ENCODE measurements at regions not wholly inside any gene's neighbourhood (a gene's known extent, or its start where the extent isn't known, plus 50 kb on each side); places are given as distances from the start of the nearest gene placed in this dataset.

GRCh38 chr15:58285921-58286278 lies 145.9 kb upstream of the LIPC start:
- no peaks in the 10 kb centered on the region for H3K36me3 ChIP-seq (ENCODE audit: control insufficient read depth, insufficient read depth, low read length)
- H3K27me3 ChIP-seq (ENCODE audit: control insufficient read depth, insufficient read depth, low read length, poor library complexity, severe bottlenecking) = no peaks in the 10 kb centered on the region
- no peaks in the 10 kb centered on the region for H3K9me3 ChIP-seq (ENCODE audit: control insufficient read depth, low read length)
- 94 to 100% methylated on average over 2 of the region's 2 CpGs for WGBS, 2 experiments (ENCODE audit: insufficient coverage in 1 of 2, insufficient read length in 1 of 2)
- no peaks in the 10 kb centered on the region for H3K4me1 ChIP-seq (ENCODE audit: control insufficient read depth, insufficient read depth, low read length)
- Mint-ChIP-seq H3K27ac (no peak overlapping the region), H3K4me3 (no peak overlapping the region), H3K27me3 (ENCODE audit: insufficient read depth) (no peaks in the 10 kb centered on the region), H3K4me1 (peaks cover 4% of the 10 kb centered on the region), H3K36me3 (ENCODE audit: low read depth) (no peaks in the 10 kb centered on the region), H3K9me3 (no peaks in the 10 kb centered on the region)
- H3K9ac ChIP-seq (ENCODE audit: extremely low read depth, low read length, poor library complexity, severe bottlenecking) = no peak overlapping the region
- no peak for TF ChIP-seq CTCF (conservative IDR thresholded peaks at IDR 0.05)
- no peak for DNase-seq
- H3K27ac ChIP-seq (ENCODE audit: low read depth, low read length) = no peak overlapping the region
- H3K4me3 ChIP-seq (ENCODE audit: low read length) = no peak overlapping the region

GRCh38 chr15:58286523-58286922 lies 145.3 kb upstream of the LIPC start:
- no peak overlapping the region for H3K27ac ChIP-seq (ENCODE audit: low read depth, low read length)
- H3K9me3 Mint-ChIP-seq = no peaks in the 10 kb centered on the region
- H3K4me1 Mint-ChIP-seq = peaks cover 4% of the 10 kb centered on the region
- no peak overlapping the region for H3K4me3 Mint-ChIP-seq
- no peaks in the 10 kb centered on the region for H3K27me3 Mint-ChIP-seq (ENCODE audit: insufficient read depth)
- no peak overlapping the region for H3K9ac ChIP-seq (ENCODE audit: extremely low read depth, low read length, poor library complexity, severe bottlenecking)
- no peaks in the 10 kb centered on the region for H3K27me3 ChIP-seq (ENCODE audit: control insufficient read depth, insufficient read depth, low read length, poor library complexity, severe bottlenecking)
- TF ChIP-seq CTCF (conservative IDR thresholded peaks at IDR 0.05) = no peak
- H3K9me3 ChIP-seq (ENCODE audit: control insufficient read depth, low read length) = no peaks in the 10 kb centered on the region
- H3K4me3 ChIP-seq (ENCODE audit: low read length) = no peak overlapping the region
- no peak for DNase-seq
- H3K4me1 ChIP-seq (ENCODE audit: control insufficient read depth, insufficient read depth, low read length) = no peaks in the 10 kb centered on the region
- 94 to 96% methylated on average over 4 of the region's 4 CpGs for WGBS, 2 experiments (ENCODE audit: insufficient coverage in 1 of 2, insufficient read length in 1 of 2)
- H3K36me3 Mint-ChIP-seq (ENCODE audit: low read depth) = no peaks in the 10 kb centered on the region
- no peaks in the 10 kb centered on the region for H3K36me3 ChIP-seq (ENCODE audit: control insufficient read depth, insufficient read depth, low read length)
- H3K27ac Mint-ChIP-seq = no peak overlapping the region

GRCh38 chr15:58287891-58288290 lies 143.9 kb upstream of the LIPC start:
- no peak overlapping the region for H3K4me3 Mint-ChIP-seq
- no peaks in the 10 kb centered on the region for H3K4me1 Mint-ChIP-seq
- Histone ChIP-seq H3K36me3 (ENCODE audit: control insufficient read depth, insufficient read depth, low read length) (no peaks in the 10 kb centered on the region), H3K4me1 (ENCODE audit: control insufficient read depth, insufficient read depth, low read length) (no peaks in the 10 kb centered on the region), H3K27ac (ENCODE audit: low read depth, low read length) (no peak overlapping the region), H3K9me3 (ENCODE audit: control insufficient read depth, low read length) (no peaks in the 10 kb centered on the region), H3K4me3 (ENCODE audit: low read length) (no peak overlapping the region), H3K9ac (ENCODE audit: extremely low read depth, low read length, poor library complexity, severe bottlenecking) (no peak overlapping the region), H3K27me3 (ENCODE audit: control insufficient read depth, insufficient read depth, low read length, poor library complexity, severe bottlenecking) (no peaks in the 10 kb centered on the region)
- H3K27ac Mint-ChIP-seq = no peak overlapping the region
- no peaks in the 10 kb centered on the region for H3K36me3 Mint-ChIP-seq (ENCODE audit: low read depth)
- no peak for DNase-seq
- H3K27me3 Mint-ChIP-seq (ENCODE audit: insufficient read depth) = no peaks in the 10 kb centered on the region
- H3K9me3 Mint-ChIP-seq = no peaks in the 10 kb centered on the region
- no peak for TF ChIP-seq CTCF (conservative IDR thresholded peaks at IDR 0.05)
- 87 to 100% methylated on average over 2 of the region's 2 CpGs for WGBS, 2 experiments (ENCODE audit: insufficient coverage in 1 of 2, insufficient read length in 1 of 2)

All from endodermal cell (in vitro differentiated cells).